GM18502 (cell line): ENCODE measurements at regions not wholly inside any gene's neighbourhood (a gene's known extent, or its start where the extent isn't known, plus 50 kb on each side); places are given as distances from the start of the nearest gene placed in this dataset.
"Not testable (repeated sequence)": the region's sequence is repeated elsewhere in the genome, so short reads cannot be mapped to it uniquely, and the experiment has no call there.

Source experiments
- ATAC-seq: cut with Tn5 transposase; IDR thresholded peaks from one replicate; pipeline ENCODE4 v1.9.1; 2021; ENCODE audit warnings: mild to moderate bottlenecking; ENCODE audit not compliant: unreplicated experiment, poor library complexity

DNA sequence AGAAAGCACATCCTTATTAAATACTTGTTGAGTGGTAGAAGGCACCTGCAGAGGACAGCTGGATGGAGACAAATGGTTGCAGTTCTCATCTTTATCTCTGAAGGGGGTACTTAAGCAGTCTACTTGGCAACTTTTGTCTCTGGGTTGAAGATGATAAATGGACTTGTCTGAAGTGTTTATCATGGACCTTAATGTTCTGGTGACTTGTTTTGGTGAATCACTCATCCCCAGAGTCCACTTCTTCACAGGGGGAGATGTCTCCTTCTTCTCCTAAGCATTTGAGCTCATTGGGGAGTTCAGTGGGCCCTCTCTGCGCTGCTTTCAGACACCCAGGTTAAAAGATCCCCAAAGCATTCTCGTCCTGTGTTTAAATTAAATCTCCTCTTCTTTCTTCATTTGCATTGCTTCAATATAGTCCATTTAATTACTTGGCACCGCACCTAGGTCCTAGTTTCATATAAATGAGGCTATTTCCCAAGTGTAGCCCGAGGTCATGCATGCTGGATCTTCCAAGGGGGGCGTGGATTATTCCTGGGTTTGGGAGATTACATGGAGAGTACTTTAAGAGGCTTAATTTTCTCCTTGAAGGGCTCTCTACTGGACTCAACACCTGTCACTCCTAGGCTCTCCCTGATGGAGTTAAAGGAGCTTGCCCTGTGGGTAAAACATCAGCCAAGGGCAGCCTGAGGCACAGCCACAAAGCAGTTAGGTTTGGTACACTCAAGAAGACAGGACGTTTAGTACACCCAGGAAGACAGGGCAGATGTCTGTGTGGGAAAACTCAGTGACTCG, 239.3 kb upstream of the C2CD4B start:
- no peak for ATAC-seq

DNA sequence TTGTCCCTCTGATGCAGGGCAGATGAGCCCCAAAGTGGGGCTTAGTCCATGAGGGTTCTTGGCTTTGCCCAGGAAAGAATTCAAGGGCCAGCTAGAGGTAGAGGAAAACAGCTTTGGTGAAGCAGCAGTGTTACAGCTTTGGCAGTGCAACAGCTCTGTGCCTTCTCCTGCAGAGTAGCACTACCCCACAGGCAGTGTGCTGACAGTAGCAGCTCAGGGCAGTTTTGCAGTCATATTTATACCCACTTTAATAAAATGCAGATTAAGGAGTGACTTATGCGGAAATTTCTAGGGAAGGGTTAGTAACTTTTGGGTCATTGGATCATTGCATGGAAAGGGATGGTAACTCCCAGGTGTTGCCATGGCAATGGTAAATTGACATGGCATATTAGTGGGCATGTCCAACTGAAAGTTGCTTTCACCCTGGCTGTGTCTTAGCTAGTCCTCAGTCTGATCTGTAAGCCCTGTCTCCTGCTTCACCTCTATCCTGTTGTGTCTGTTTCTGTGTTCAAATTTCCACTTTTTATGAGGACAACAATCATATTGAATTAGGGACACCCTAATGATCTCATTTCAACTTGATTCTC, 241.3 kb upstream of the C2CD4B start:
- ATAC-seq, result no peak

DNA sequence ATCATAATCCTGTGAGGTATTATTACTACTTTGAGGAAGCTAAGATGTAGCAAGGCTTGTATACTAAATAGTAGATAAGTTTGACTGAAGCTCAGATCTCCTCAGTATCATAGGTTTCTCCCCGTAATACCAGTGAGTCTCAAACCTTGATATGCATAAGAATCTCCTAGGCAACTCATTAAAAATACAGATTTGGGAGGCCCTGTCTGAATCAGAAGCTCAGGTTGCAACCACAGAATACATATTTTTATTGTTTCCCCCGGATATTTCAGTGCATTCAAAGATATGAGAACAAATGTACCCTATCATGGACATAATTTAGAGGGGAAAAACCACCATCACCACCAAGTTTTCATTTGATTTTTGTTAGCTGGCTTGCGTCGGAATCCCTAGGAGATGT, 242.1 kb upstream of the C2CD4B start:
- no peak for ATAC-seq

DNA sequence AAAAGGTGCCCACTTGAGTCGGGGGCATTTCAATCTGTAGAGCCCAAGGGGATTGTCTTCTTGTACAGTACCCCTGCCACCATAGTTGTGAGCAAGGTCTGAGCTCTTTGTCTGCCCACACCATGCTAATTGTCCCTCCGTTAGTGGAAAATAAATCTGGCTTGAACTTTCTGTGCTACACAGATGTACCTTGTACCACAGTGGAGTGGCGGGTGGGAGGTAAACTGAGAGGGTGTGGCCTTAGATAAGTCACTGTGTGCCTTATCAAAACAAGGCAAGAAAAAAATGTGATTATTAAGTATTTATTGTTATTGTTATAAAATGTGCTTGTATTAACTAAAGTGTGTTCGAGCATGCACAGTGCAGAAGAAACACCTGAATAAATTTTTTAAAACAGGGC, 242.9 kb upstream of the C2CD4B start:
- no peak for ATAC-seq

DNA sequence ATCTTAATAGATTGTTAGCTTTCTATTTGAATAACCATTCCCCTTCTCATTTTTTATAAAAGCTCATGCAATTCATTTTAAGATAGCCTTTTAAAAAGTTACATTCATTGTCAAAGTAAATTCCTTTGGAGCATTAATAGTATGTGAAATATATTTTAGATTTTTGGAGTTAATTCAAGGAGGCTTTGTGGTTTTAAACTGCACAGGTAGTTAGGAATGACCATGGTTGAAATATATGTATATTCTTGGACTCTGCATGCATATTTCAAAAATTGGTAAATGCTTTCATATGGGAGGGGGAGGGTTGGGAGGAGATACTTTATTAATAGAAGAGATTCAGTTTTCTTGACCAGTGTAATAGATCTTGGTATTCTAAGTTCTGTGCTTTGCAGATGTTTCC, 244.4 kb upstream of the C2CD4B start:
- ATAC-seq, result no peak

DNA sequence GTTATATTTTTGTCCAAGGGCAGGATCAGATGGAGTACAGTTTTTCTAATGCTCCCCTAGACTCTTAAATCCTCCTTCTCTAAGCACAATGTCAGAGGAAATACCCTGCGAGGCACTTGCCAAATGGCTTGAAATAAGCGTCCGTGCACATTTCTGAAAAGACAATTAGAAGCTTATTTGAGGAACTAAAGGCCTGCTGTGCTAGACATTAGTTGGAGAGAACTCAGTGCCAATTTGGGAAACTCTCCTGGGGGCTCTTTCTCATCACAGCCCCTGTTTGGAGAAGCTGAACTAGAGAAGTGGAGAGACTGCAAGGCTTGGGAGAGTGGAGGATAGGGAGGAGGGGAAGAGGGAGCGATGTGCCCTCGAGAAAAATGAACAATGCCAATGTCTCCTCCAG, 247.6 kb upstream of the C2CD4B start:
- no peak for ATAC-seq

DNA sequence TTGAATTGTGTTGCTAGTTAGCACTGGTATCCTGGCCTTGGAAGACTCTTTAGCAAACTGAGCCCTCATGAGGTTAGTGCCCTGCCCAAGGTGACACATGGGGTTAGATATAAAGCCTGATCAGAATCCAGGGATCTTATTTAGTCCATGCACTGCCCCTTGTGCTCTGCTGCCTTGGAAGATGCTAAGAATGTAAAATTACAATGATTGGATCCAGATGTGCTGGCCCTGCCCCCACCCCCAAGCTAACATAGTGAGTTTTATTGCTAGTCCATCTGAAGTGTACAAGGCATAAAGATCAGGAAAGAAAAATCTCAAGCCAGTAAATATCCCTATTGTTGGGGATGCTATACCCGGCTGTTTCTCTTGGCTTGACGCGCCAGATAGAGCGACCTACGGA, 248.1 kb upstream of the C2CD4B start:
- ATAC-seq, result no peak

DNA sequence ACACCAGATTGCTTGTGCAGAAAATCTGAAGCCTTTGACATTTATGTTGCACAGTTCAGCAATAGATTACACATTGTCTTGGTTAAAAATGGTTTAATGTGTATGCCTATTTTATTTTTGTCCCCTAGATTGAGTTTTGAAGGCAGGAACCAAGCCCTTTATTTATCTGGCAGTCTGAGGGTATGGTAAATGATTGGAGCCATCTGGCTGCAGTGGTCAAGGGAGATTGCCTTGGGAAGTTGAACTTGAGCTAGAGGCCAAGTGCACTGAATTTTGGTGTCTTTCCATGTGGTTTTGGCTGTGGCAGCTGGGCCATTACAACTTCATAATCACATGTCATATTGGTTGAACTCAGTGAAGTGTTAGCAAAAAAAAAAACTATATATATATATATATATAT, 248.7 kb upstream of the C2CD4B start:
- ATAC-seq, result no peak

DNA sequence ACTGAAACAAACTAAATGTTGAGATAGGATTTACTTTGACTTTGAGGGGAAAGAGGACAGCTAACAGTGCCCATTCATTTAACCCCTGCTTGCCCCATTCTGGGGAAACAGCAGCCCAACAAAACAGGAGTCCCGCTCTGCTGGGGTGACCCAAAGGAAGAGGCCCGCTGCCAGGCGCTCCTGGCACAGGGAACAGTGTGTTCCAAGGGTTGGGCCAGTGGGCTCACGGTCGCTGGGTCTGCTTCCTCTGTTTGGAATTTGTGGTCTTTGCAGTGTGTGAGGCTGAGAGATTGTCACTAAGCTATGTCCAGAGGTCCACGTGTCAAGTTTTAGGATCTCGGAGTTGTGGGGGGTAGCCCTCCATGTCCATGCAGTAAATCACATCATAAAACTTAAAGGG, 250.4 kb upstream of the C2CD4B start:
- ATAC-seq, result no peak

DNA sequence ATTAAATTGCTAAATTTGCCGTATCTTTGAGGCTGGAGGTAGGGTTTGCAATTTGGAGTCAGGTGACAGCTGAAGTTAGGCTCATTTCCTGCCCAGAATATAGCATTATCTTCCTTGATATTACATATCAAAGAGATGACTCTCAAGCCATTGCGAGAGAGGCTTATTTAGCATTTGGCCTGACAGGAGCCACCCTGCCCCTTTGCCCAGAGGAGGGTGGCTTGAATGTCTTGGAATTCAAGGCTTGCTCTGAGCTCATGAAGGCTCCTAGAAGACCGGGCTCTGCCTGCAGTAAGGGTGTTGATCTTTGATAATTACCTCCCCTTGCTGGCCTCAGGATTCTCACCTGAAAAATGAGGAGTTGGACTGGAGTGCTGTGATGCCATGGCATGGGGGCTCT, 251.4 kb upstream of the C2CD4B start:
- ATAC-seq, result no peak

DNA sequence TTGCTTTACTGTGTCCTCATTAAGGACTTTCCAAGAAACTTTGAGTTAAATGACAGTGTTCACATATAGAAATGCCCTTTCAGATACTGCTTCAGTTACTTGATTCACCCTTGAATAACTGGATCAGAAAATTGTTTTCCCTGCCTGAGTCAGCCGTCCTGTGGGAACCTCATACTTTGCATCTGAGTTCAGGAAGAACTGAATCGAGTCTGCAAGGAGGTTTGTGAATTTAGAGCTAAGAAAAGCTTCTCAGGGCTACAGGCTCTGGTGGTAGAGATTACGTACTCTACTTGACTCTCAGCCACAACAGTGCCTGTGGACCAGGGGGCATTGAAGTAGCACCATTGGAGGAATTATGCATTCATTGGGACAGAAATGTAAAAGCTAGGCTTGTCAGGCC, 252.4 kb upstream of the C2CD4B start:
- ATAC-seq, result no peak

DNA sequence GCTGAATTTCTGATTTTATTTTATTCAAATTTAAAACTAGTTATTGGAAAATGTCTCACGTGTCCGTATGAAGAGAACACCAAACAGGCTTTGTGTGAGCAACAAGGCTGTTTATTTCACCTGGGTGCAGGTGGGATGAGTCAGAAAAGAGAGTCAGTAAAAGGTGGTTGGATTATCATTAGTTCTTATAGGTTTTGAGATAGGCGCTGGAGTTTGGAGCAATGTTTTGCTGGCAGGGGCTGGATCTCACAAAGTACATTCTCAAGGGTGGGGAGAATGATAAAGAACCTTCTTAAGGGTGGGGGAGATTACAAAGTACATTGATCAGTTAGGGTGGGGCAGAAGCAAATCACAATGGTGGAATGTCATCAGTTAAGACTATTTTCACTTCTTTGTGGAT, 253.4 kb upstream of the C2CD4B start:
- not testable (repeated sequence) for ATAC-seq

DNA sequence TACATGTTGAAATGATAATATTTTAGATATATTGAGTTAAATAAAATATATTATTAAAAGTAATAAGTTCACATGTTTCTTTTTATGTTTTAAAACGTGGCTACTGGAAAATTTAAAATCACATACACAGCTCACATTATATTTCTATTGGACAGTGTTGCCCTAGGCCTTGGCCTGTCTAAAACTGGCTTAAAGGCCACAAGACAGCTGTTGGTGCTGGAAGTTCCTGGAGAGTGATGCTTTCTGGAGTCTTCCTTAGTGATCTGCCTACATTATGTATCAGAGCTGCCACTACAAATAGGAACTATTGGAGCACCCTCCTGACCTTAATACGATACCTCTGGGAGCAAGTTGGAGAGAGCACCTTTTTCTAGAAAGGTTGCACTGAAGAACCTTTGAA, 254.1 kb upstream of the C2CD4B start:
- ATAC-seq, result no peak

DNA sequence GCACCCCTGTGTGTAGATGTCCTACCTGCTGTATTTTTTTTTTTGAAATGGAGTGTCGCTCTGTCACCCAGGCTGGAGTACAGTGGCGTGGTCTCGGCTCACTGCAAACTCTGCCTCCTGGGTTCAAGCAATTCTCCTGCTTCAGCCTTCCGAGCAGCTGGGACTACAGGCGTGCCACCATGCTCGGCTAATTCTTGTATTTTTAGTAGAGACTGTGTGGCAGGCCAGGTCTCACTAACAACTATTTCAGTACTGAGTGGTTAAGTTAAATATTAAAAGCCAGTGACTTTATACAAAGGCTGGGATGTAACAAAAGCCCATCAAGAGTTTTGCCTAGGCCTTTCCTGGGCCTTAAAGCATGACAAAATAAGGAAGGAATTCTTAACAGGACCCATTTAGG, 255.3 kb upstream of the C2CD4B start:
- not testable (repeated sequence) for ATAC-seq

DNA sequence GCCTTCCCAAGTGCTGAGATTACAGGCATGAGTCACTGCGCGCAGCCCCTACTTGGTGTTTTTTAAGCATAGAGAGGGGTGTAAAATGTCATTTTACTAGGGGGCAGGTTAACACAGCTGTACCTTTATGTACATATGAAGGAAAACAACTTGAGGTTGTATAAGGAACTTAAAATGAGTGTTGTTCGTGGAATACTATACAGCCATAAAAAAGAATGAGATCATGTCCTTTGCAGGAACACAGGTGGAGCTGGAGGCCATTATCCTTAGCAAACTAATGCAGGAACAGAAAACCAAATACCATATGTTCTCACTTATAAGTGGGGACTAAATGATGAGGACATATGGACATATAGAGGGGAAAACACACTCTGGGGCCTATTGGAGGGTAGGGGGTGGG, 256.2 kb upstream of the C2CD4B start:
- ATAC-seq, result no peak

DNA sequence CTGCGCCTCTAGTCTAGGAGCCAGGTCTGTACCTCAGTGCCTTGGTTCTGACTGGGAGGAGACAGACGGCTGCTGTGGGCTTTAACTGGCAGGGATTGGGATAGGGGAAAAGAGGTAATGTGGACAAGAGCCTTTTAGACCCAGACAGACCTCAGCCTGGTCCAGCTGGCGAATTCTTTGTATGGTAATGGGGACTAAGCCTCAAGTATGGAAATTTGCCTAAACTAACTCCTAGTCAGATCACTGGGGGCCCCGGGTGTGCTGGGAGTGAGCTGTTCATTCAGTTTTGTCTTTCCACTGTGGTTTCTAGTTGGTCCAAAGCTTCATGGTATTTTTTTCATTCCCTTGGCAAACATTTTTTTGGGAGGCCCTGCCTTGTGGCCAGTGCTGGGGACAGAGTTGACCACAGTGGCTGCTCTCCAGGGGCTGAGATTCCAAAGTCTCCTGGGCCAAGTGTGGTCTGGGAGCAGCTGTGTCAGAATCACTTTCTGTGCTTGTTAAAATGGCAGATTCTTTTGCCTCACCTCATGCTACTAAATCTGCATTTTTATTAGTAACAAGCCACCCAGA, 261.4 kb upstream of the C2CD4B start:
- no peak for ATAC-seq

DNA sequence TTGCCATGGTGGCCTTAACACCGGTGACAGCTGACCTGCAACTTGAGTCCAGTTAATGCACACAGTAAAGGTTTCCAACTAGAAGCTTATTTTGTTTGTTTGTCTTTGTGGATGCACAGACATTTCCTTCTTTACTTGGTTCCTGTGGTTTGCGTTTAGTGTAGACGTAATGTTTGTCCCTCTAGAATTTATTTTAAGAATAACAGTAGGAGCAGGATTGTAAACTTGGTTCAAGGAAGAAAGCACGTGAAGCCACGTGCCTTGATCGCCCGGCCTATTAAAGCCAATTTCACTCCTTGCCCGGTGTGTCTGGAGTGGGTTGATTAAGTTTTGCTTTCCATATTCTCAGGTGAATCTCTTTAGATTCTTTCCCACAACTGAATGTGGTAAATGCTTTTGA, 263.2 kb upstream of the C2CD4B start:
- ATAC-seq, result no peak

DNA sequence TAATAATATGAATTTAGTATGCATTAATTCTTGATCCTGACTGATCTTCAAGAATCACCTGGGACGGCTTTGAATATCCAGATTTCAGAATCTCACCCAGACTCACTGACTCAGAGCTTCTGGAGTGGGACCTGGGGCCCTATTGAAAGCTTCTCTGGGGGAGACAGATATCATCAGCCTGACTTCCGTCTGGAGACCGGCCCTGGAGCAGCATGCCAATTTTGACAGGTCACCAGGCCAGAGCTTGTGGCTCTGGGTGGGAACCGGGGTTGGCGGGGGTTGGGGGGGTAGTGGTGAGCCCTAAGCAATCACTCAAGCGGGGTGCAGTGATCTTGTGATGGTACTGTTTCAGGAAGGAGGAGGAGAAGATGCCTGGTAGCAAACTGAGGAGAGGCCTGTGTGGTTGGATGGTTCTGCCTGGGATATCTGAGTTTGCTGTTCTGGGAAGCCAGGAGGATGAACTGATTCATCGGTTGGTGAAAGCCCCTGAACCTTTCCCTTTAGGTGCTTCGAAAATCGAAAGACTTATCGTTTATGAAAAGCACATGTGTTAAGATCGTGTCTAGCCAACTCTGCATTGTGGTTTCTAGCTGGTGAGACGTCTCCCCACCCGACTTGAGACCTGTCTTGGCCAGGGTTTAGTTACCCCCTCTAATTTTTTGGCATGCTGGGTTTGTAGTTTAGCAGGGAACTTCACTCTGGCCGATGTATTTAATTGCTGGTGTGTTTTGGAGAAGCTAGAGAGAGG, 263.9 kb upstream of the C2CD4B start:
- no peak for ATAC-seq

DNA sequence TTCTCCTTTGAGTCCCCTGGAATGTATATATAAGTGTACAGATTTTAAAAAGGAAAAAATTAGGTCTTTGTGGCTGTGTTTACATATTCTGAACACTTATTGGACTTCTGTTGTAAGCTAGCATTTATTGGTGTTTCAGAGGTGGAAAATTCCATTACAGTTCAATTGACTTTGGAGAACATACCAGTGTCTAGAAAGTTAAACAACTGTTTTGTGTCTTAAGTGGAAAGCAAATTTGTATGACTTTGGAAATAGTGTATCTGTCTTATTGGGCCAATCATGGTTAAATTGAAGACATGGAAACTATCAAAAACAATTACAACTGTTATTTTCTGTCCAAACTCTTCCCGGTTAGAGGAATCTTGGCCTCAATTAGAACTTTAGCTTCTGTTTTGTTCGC, 265.0 kb upstream of the C2CD4B start:
- ATAC-seq, result no peak

DNA sequence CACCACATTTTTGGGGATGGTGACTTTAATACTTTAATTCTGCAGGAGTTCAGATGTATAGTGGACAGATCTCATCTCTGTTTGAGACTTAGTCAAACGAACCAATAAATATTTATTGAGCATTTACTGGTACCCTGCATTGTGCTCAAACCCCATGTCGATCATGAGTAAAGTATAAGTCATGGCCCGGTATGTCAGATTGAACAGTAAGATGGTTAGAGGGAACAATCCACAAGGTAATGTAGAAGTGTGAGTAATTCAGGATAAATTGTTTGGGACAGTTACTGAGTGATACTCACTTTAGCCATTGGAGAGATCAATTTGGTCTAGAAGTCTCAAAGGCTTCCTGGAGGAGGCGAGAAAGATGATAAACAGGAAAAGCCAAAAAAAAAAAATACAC, 265.5 kb upstream of the C2CD4B start:
- ATAC-seq, result no peak
